ENCODE measurements at regions not wholly inside any gene's neighbourhood (a gene's known extent, or its start where the extent isn't known, plus 50 kb on each side); places are given as distances from the start of the nearest gene placed in this dataset.

DNA sequence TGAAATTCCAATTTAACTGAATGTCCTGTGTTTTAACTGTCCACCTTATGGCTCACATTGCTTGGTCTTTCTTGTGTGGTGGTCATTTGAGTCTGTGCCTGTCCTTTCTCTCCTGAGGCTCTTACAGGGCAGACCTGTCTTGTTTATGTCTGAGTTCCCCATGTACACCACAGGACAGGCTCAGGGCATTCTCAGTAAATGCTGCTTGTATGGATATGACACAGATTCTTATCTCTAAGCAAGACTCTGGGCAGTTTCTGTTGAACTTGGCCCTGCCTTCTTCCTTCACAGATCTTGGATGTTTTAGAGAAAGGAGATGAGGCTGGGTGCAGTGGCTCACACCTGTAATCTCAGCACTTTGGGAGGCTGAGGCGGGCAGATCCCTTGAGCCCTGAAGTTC, 159.1 kb upstream of the CSF3R start:
- no peak for DNase-seq

DNA sequence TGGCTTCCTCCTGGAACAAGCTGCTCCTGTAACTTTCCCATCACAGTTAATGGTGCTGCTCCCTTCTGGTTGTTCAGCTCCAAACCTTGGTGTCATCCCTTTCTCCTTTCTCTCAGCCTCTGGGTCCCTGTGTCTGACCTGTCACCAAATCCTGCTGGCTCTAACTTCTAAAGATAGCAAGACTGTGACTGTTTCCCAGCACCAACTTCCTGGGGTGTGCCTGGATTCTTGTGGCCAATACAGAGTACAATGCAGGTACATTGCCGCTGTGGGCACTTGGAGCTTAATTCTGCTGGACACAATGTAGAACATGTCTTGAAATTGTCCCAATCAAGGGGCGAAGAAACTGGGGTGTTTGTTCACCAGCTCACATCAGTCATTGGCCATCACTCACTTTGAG, 156.7 kb upstream of the CSF3R start:
- DNase-seq, result no peak

DNA sequence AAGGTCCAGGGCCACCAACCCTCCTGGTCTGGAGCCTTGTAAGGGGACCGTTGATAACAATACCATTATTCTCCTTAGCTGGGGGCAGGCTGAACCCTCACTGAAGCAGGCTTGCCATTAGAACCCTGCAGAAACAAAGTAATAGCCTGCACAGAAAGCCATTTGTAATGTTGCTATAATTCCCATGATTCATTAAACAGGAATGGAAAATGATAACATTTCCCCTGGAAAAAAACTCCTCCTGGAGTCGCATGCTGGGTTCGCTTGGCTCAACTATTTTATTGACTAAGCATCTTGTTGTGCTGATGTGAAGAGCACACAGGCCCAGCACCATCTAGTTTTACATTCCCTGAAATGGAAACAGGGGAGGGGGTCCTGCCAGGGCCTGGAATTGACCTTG, 155.6 kb upstream of the CSF3R start:
- no peak for DNase-seq

DNA sequence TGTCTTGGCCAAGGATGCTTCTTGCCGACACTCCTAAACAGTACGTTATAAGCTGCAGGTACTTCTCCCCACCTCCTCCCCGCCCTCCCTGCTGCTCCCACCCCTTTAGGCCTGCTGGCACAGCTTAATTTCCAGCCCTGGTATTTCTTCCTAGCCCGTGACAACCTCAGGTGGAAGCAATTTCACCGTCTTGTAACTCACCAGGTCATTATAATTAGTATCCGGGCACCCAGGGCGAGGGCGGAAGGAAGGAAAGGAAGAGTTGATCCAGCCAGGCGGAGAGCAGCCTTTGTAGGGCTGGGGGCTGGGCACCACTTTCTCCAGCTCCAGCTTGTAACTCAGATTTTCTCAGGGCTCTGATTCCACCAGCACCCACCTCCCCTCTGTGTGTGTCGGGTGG, 153.5 kb upstream of the CSF3R start:
- no peak for DNase-seq

DNA sequence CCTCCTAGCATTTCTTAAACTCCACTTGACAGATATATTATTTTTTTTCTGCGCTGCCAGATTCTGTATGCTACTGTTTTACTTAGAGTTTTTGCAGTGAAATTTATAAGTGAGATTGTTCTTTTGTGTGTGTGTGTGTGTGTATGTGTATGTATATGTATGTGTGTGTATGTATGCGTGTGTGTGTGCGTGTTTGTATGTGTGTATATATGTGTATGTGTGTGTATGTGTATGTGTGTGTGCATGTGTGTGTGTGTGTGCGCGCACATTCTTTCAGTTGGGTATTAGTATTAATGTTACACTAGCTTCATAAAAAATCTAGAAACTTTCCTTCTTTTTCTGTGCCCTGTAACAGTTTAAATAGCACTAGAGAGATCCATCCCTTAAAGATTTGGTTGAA, 152.6 kb upstream of the CSF3R start:
- DNase-seq, result no peak

DNA sequence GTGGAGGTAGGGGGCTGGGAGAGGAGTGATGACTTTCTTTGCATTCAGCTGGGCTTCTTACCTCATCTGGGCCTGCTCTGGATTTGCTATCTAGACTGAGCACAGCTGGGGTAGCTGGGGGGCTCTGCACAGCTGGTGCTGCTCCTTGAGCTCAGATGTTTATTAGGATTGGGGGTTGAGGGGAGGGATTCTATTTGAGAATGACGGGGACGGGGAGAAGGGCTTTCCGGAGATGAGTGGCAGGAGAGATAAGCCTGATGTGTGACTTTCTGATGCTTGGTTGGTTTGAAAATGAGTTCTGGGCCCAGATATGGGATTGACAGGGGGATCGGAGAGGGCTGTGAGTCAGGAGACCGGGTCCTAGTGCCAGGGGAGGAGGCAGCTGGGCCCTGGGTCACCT, 146.1 kb upstream of the CSF3R start:
- no peak for DNase-seq

DNA sequence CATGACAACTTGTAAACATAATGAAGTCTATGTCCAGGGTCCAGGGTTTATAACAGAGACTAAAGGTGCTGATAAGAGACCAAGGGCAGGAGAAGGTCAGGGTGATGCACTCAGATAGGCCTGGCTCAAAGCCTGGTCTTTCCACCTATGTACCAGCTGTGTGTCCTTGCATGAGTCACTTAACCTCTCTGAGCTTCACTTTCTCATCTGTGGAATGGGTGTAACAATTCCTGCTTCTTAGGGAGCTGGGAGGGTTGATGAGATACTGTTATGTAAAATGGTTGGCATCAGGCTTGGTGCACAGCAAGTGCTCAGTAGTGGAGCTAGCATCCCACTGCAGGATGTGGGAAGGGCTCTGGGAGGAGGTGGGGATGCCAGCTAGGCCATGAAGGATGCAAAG, 143.7 kb upstream of the CSF3R start:
- DNase-seq, result no peak

DNA sequence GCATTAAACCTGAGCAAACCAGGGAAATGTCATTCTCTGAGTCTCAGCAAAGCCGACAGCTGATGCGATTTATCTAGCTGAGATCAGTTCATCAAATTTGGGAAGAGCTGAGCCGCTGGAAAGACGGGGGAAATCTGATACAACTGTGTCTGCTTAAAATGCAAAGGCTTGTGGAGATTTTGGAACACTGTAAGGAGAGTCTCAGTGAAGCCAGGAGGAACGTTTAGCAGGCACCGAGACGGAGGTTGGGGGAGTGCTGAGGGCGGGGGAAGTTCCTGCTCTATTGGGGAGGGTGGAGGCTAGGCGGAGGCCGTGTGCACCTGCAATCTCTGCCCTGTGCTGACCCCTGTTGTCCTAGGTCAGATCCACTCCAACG, 143.2 kb upstream of the CSF3R start:
- DNase-seq, result no peak

DNA sequence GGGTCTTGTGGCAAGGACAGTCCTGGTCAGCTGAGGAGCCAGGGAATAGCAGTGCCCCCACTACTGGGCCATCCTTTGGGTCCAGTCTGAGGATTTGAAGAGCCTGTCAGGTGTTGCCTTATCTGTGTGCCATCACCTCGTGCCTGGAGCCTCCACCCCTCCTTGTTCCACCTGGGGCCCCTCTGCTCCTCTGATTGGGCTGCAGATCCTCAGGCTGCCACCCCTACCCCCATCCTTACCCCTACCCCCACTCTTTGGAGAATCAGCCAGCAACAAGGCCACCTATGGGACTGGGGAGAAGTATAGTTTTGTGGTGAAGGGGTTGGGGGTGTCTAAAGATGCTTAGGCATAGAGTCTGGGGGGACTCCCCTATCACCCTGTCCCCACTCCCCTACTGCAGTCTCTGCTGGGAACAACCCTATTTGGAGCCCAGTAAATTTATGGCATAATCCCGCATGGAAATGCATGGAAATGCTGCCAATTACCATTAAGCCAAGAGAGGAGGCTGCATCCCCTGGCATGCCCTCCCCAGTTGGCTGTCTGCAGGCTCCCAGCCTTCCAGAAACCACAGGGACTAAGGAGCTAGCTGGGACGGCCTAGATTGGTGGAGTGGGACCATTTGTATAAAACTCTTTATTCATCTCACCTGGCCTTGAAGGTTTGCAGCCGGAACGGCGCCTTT, 142.7 kb upstream of the CSF3R start:
- no peak for DNase-seq

DNA sequence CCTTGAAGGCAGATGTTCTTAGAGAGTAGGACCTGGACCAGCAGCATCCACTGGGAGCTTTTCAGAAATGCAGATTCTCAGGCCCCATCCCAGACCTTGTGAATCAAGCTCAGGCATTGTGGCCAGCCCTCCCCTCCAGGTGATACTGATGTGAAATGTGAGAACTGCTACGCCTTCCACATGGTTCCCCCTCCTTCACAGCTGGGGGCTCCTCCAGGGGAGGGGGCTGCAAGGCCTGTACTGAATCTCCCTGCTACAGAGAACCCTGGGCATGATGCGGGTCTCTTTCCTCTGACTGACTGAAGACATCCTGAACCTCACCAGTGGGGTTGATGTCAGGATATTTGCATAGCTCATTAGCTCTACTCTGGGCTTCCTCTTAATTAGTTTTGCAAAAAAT, 141.8 kb upstream of the CSF3R start:
- no peak for DNase-seq

DNA sequence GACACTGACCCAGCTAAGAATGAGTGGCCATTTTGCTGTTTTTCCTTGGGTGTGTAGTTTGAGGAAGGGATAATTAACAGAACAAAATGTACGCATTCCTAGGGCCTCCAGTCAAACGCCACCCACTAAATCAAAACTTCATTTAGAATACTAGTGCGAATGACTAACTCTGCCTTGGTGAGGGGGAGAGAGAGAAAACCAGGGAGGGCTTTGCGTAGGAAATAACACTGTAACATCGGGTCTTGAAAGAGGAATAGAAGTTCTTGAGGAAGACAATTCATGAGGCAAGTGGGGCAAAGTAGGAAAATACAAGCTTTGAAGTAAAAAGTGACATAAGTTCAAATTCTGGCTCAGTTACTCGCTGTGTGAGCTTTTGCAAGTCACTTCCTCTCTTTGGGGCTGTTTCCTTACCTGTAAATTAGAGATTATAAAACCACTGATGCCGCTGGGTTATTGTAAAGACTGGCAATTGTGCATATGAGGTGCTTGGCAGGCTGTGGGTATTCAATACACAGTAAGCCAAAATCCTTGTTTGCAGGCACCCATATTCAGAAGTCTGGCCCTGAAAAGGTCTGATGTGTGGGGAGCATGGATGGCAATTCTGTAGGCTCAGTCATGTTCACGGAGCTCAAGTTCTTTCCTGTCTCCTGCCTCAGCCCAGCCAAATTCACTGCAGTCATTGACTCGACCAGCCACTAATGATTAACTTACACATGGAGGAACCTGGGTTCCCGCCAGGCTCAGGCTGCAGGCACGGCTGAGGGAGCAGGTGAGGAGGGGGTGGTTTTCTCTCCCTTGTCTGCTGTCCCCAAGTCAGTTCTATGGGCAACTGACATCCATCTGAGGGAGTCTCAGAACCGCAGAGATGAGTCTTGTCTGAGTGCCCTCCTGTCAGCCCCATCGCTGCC, 140.3 kb upstream of the CSF3R start:
- no peak for DNase-seq

DNA sequence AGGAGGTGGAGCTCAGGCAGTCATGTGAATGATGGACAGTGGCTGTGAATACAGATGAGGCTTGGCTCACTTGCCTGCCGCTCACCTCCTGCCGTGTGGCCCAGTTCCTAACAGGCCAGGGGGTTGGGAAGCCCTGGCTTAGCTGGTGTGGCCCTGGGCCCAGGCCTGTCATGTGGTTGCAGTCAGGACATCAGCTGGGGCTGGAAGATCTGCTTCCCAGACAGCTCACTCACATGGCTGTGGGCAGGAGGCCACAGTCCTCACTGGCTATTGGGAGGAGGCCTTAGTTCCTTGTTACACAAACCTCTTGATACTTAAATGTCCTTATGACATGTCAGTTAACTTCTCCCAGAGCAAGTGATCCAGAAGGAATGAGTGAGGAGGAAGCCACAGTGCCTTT, 138.8 kb upstream of the CSF3R start:
- DNase-seq, result no peak

DNA sequence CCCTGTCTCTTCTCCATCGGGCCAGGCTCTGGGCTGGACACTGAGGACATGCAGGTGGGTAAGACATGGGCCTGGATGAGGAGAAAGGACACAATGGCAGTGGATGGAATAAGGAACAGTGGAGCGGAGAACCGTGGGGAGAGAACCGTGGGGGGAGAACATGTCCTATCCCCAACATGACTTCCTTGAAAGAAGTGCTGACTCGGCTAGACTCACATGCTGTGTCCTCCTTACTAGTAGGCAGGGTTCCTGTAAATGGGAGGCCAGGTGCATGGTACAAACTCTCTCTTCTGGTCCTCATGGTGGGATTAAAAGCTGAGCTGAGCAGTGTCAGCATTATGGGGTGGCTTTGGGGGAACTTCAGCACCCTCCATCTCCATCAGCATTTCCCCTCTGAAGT, 137.4 kb upstream of the CSF3R start:
- no peak for DNase-seq

DNA sequence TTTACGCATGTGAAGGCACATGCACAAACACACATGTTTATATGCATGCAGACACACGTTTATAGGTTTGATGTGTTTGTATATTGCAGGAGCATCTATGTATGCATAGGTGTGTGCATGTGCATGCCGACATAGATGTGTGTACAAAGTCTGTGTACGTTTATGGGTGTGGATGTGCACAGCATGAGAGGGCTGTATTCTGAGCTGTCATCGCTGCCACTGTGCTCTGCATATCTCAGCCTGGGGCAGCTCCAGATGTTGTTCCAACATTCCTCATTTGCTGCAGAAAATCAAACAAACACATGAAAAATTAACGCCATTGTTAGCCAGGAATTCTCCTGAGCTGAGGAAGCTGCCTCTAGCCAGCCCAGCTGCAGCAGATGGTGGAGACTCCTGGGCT, 132.3 kb upstream of the CSF3R start:
- DNase-seq, result no peak

DNA sequence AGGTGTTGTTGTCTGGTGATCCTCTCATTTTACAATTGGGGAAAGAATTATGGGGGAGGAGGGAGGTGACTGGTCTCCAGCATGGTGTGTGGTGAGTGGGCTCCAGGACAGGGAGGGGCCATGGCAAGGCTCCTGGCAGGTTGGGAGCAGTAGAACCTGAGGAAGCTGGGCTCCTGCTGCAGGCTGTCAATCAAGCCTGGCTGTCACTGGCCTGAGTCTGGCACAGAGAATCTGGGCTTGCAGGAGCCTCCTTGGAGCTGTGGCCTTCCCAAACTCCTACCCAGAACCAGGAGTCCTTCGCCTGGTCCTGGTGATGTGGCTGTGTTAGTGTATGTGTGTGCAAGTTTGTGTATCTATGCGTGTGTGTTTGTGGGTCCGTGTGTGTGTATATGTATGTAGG, 131.9 kb upstream of the CSF3R start:
- DNase-seq, result no peak

DNA sequence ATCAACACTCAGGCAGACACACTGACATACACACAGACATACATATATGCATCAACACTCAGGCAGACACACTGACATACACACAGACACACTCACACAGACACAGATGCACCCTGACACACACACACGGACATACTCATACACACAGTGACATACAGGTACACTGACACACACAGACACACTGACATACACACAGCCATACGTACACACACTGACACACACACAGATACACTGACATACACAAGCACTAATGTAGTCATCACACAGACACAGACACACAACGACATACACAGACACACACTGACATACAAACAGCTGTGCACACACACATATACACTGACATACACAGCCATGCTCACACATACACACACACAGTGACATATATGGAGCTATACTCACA, 131.0 kb upstream of the CSF3R start:
- no peak for DNase-seq

DNA sequence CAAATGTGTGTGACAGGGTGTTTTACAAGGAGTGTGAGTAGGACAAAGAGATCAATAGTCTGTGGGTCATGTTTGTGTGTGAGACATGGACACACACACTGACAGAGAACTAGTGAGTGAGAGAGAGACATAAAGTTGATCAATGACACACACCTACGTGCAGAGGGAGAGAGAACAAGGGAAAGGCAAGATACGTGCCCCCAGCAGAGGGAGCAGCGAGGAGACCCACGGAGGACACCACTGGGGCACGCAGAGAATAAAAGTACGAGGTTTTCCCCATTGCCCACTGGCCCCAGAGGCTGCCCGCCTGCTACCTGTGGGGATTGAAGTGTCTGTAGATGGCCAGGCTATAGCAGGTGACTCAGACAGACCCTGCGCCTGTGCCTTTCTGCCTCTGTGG, 130.2 kb upstream of the CSF3R start:
- DNase-seq, result no peak

DNA sequence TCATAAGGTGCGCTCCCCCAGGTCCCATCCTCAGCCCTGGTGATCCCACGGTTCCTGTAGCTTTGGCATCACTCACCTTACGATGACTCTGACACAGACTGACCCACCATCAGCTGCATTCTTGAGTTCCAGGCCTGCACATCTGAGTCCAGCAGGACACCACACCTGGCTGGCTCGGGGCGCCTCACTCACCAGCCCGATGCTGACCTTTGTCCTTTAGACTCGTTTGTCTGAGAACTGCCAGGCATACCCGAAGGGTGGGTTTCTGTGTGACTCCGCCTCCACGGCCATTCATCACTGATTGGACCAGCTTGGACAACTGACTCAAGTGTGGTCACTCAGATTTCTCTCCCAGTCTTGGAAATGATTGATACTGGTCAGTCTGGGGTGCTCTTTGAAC, 129.4 kb upstream of the CSF3R start:
- DNase-seq, result no peak

DNA sequence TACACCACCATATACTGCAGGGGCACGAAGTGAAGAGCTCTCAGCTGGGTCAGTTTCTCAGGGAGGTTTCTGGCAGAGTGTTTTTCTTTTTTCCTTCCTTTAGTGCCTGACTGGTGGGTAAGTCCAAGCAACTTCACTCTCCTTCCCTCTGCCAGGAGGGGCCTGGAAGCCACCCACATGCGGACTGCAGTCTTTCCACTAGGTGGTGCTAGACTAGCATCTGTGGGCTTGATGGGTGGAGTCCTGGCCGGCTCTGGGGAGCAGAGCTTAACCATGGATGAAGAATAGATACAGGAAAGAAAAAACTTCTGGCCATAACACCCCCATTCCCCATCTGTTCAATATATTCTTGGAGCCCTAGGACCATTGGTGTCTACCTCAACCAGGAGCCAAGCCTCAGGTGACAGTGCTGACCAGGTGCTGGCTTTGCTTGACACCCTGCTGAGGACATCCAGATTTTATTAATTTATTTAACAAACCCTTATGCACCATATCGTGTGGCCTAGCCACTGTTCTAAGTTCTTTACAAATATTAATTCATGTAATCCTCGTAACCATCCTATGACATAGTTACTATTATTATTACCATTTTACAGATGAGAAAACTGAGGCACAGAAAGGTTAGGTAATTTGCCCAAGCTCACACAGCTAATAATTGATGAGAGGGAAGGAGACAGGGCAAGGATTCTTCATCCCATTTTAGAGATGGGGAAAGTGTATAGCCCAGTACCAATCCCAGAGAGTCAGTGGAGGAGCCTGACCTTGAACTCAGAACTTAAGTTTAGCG, 126.7 kb upstream of the CSF3R start:
- peak; percentile 65 for DNase-seq

DNA sequence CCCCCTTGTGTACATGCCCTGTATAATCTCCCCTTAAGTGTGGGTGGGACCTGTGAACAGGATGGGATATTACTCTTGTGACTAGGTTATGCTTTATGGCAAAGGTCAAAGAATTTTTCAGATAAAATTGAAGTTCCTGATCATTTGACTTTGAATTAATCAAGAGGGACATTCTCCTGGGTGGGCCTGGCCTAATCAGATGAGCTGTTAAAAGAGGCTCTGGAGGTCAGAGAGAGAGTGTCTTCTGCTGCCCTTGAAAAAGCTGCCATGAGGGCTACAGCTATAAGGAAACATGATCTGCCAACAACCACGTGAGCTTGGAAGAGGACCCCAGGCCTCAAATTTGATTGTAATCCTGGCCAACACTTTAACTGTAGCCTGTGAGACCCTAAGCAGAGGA, 125.6 kb upstream of the CSF3R start:
- no peak for DNase-seq

DNA sequence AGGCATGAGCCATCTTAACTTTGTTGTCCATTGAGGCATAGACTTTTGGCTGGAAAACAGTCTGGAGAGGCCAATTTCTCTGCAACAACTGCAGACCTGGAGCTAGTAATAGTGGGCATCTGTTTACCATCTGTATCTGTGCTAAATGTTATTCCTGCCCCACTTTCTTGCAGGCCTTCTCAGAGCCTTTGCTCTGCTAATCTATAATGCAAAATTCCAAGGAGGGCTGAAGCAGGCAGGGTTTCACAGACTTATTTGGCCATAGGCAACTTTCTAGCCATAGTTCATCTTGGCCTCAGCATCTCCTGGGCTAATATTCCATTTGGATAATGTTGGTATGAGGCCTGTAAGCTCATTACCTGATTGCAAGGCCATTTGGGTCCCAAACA, 124.5 kb upstream of the CSF3R start:
- DNase-seq, result no peak

DNA sequence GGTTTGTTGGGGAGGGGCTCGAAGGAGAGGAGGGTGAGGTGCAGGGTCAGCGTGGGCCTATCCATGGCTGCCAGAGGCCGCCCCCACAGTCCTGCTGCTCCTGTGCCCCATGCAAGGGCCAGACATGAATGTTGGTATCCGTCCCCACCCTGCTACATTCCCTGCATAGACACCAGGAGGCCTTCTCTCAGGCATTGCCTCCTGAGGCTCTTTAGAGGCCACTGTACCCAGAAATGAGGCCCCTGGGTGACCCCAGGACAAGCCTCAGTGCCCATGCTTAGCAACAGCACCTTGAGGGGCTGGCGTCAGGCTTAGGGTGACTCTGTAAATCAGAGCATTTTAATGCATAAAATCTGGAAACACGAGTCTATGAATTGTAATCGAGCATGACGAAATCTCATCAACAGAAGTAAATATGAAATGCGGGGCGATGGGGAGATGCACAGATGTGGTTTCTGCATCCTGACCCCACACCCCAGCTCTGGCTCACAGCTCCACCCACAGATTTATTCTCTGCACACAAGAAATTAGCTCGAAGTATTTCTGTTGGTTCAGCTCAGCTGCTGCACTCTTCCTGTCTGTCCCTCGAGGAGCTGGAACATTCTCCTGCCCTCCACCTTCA, 124.0 kb upstream of the CSF3R start:
- DNase-seq, result no peak

DNA sequence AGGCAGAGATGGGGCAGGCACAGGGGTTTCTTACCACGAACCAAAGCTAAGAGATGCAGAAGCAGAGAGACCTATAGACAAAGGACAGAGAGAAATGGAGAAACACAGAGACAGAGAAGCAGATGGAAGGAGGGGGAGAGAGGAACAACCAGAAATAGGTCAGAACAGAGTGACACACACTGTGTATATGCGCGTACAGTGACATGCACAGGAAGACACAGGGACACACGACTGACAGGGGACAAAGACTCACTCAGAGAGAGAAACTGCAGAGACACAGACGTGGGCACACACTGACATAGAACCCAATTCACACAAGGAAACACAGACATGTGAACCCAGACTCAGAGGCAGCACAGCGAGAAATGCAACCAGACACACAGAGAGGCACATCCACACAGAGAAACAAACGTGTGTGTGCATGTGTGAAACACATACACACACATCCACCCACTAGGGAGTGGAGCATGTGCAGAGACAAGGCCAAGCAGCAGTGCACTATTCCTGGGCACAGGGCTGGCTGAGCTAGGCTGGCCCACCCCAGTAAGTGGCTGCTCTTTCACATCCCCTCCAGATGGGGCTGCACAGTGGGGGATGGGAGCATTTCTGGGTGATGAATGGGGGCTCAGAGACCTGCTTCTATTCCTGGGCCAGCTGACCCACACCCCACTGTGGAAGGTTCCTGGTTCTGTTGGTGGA, 123.4 kb upstream of the CSF3R start:
- no peak for DNase-seq
